Keratinocyte (primary cell): ENCODE measurements at regions not wholly inside any gene's neighbourhood (a gene's known extent, or its start where the extent isn't known, plus 50 kb on each side); places are given as distances from the start of the nearest gene placed in this dataset.

Experiments
- DNase-seq: peaks from one replicate; pipeline ENCODE4 v3.0.0-alpha.2; 2011; ENCODE audit warnings: low read depth, missing footprints, low spot score
- FAIRE-seq: peaks from 2 replicates; lab custom pipeline; 2011; peaks lifted over from hg19 to GRCh38; lab: Jason Lieb, UNC
- H2AFZ ChIP-seq: 2 replicates; pipeline ENCODE4 v1.6.0; 2012; ENCODE audit warnings: low read length, control low read depth, inconsistent platforms; ENCODE audit not compliant: control insufficient read depth
- H3K27ac ChIP-seq: 2 replicates; pipeline ENCODE4 v1.5.1; 2011; ENCODE audit warnings: low read length; ENCODE audit not compliant: control insufficient read depth, insufficient read depth
- H3K27me3 ChIP-seq: 3 replicates; pipeline ENCODE4 v1.6.0; 2011; ENCODE audit warnings: low read length; ENCODE audit not compliant: control insufficient read depth, insufficient read depth; ENCODE audit errors: extremely low read depth
- H3K36me3 ChIP-seq, 2 experiments: 2 replicates in 1 of 2; 3 replicates in 1 of 2; pipeline ENCODE4 v1.5.1; 2011; ENCODE audit warnings: low read length in 2 of 2, mild to moderate bottlenecking in 1 of 2; ENCODE audit not compliant: control insufficient read depth in 2 of 2, insufficient read depth in 2 of 2; ENCODE audit errors: extremely low read depth in 1 of 2
- H3K4me1 ChIP-seq: 3 replicates; pipeline ENCODE4 v1.5.1; 2011; ENCODE audit warnings: low read length; ENCODE audit not compliant: control insufficient read depth, insufficient read depth; ENCODE audit errors: extremely low read depth
- H3K4me2 ChIP-seq: 3 replicates; pipeline ENCODE4 v1.6.0; 2011; ENCODE audit warnings: low read depth, low read length; ENCODE audit not compliant: control insufficient read depth, insufficient read depth; ENCODE audit errors: extremely low read depth
- H3K4me3 ChIP-seq, 3 experiments: fragments of 200-600 bp in 1 of 3; sonication (generic) in 1 of 3; 2 replicates in 2 of 3; 3 replicates in 1 of 3; pipeline ENCODE4 v1.5.1; 2011 to 2016; ENCODE audit warnings: low read length in 3 of 3, mild to moderate bottlenecking in 3 of 3, control low read depth in 2 of 3, inconsistent platforms in 1 of 3, low read depth in 1 of 3, mixed read lengths in 1 of 3, mixed run types in 1 of 3, moderate library complexity in 1 of 3; ENCODE audit not compliant: control insufficient read depth in 2 of 3, insufficient read depth in 2 of 3; ENCODE audit errors: extremely low read depth in 1 of 3
- H3K79me2 ChIP-seq: 2 replicates; pipeline ENCODE4 v1.6.0; 2012; ENCODE audit warnings: low read length; ENCODE audit not compliant: control insufficient read depth, insufficient read depth
- H3K9ac ChIP-seq: 3 replicates; pipeline ENCODE4 v1.6.0; 2011; ENCODE audit warnings: low read length; ENCODE audit not compliant: control insufficient read depth, insufficient read depth; ENCODE audit errors: extremely low read depth
- H3K9me1 ChIP-seq: 3 replicates; pipeline ENCODE4 v1.6.0; 2011; ENCODE audit warnings: low read length; ENCODE audit not compliant: control insufficient read depth, insufficient read depth; ENCODE audit errors: extremely low read depth
- H3K9me3 ChIP-seq: 2 replicates; pipeline ENCODE4 v1.5.1; 2012; ENCODE audit warnings: low read depth, low read length; ENCODE audit not compliant: control insufficient read depth
- H4K20me1 ChIP-seq: 3 replicates; pipeline ENCODE4 v1.6.0; 2011; ENCODE audit warnings: low read length; ENCODE audit not compliant: control insufficient read depth, insufficient read depth; ENCODE audit errors: extremely low read depth
- CTCF ChIP-seq, 3 experiments: IDR thresholded peaks in 1 of 3; conservative IDR thresholded peaks in 1 of 3; optimal IDR thresholded peaks in 1 of 3; 2 replicates in 2 of 3; 3 replicates in 1 of 3; pipeline versions ENCODE3 to v1.5.1; 2011; ENCODE audit warnings: low read length in 3 of 3, mild to moderate bottlenecking in 3 of 3, moderate library complexity in 2 of 3, control low read depth in 1 of 3, inconsistent platforms in 1 of 3; ENCODE audit not compliant: insufficient read depth in 2 of 3; ENCODE audit errors: extremely low read depth in 1 of 3
- EZH2 ChIP-seq: IDR thresholded peaks from one replicate; pipeline ENCODE4 v1.6.1; 2012; ENCODE audit warnings: inconsistent platforms, mild to moderate bottlenecking, low read length, moderate library complexity
- dilution Hi-C: fragments of 300-500 bp; cut with MboI; formaldehyde crosslinking; loops from one replicate; pipeline ENCODE4 v1.7.0; 2020; ENCODE audit warnings: low sequenced_read_pairs; ENCODE audit not compliant: extremely low pct_ligation_motif_present

- Histone ChIP-seq H3K27me3 (no peaks in the 10 kb centered on the region), H3K4me3 (no peak overlapping the region), H3K27ac (no peak overlapping the region), H3K4me2 (no peak overlapping the region), H3K9ac (no peak overlapping the region), H3K36me3 (no peaks in the 10 kb centered on the region), H4K20me1 (no peaks in the 10 kb centered on the region), H3K9me1 (no peaks in the 10 kb centered on the region), H3K4me1 (no peaks in the 10 kb centered on the region), H2AFZ (no peak overlapping the region), H3K9me3 (no peaks in the 10 kb centered on the region), H3K79me2 (no peaks in the 10 kb centered on the region)
- no peak for TF ChIP-seq EZH2
- DNase-seq, result no peak
- dilution Hi-C loops, result no loop called here
- no peak for FAIRE-seq
These were observed 378.1 kb upstream of the ZNF385D start for GRCh38 chr3:22129101-22129500.

GRCh38 chr3:22141769-22142168 lies 390.8 kb upstream of the ZNF385D start:
- FAIRE-seq, result no peak
- no peaks in the 10 kb centered on the region for H3K36me3 ChIP-seq
- no peaks in the 10 kb centered on the region for H3K9me1 ChIP-seq
- H3K9ac ChIP-seq, result no peak overlapping the region
- H3K79me2 ChIP-seq, result no peaks in the 10 kb centered on the region
- no peak for DNase-seq
- TF ChIP-seq EZH2, result no peak
- H3K9me3 ChIP-seq, result no peaks in the 10 kb centered on the region
- no peaks in the 10 kb centered on the region for H3K27me3 ChIP-seq
- no peaks in the 10 kb centered on the region for H3K4me1 ChIP-seq
- H3K4me2 ChIP-seq, result no peak overlapping the region
- no peak overlapping the region for H3K27ac ChIP-seq
- no peak overlapping the region for H3K4me3 ChIP-seq
- H2AFZ ChIP-seq, result no peak overlapping the region
- no peaks in the 10 kb centered on the region for H4K20me1 ChIP-seq
- dilution Hi-C loops, result no loop called here

GRCh38 chr3:22147161-22147560 lies 396.2 kb upstream of the ZNF385D start:
- TF ChIP-seq CTCF (optimal IDR thresholded peaks at IDR 0.05 in 1 of 3, IDR thresholded peaks at IDR 0.05 in 1 of 3, conservative IDR thresholded peaks at IDR 0.05 in 1 of 3; ENCODE audit: extremely low read depth in 1 of 3, insufficient read depth in 2 of 3, low read length in 3 of 3) (no peak), EZH2 (no peak)
- Histone ChIP-seq H3K9ac (no peak overlapping the region), H3K9me1 (no peaks in the 10 kb centered on the region), H3K27ac (no peak overlapping the region), H3K9me3 (no peaks in the 10 kb centered on the region), H3K4me2 (no peak overlapping the region), H2AFZ (no peak overlapping the region), H3K4me3 (no peak overlapping the region), H3K36me3 (no peaks in the 10 kb centered on the region), H3K27me3 (no peaks in the 10 kb centered on the region), H3K79me2 (no peaks in the 10 kb centered on the region), H3K4me1 (no peaks in the 10 kb centered on the region), H4K20me1 (no peaks in the 10 kb centered on the region)
- FAIRE-seq (no peak), DNase-seq (no peak)
- dilution Hi-C loops, result no loop called here
